GM18505 (cell line): ENCODE measurements at regions not wholly inside any gene's neighbourhood (a gene's known extent, or its start where the extent isn't known, plus 50 kb on each side); places are given as distances from the start of the nearest gene placed in this dataset.
"Not testable (repeated sequence)": the region's sequence is repeated elsewhere in the genome, so short reads cannot be mapped to it uniquely, and the experiment has no call there.

Experiments
- ATAC-seq: cut with Tn5 transposase; IDR thresholded peaks from one replicate; pipeline ENCODE4 v1.9.1; 2021; ENCODE audit not compliant: unreplicated experiment
- POLR2A ChIP-seq: IDR thresholded peaks from 4 replicates; pipeline ENCODE4 v1.6.1; 2011; ENCODE audit warnings: borderline replicate concordance; ENCODE audit not compliant: insufficient read depth, insufficient read length; ENCODE audit errors: extremely low read depth

DNA sequence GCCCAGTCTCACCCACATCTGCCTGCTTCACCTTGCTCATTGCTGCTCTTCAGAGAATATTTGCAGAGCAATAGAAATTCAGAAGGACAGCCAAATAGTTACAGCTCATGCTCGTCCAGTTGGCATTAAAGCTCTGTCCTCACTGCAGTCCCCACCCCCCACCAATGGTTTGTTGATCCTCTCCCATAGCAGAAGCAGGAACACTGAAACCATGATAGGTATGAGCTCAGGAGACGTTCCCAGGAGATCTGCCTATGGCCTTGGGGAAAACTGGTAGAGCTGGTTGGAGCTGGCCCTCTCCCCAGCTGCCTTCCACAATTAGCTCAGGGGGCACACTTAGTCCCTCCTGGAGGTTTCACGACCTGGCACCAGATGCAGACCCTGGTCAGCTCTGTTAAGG is 68.6 kb upstream of the KMT2C start:
- no peak for ATAC-seq
- TF ChIP-seq POLR2A: no peak

DNA sequence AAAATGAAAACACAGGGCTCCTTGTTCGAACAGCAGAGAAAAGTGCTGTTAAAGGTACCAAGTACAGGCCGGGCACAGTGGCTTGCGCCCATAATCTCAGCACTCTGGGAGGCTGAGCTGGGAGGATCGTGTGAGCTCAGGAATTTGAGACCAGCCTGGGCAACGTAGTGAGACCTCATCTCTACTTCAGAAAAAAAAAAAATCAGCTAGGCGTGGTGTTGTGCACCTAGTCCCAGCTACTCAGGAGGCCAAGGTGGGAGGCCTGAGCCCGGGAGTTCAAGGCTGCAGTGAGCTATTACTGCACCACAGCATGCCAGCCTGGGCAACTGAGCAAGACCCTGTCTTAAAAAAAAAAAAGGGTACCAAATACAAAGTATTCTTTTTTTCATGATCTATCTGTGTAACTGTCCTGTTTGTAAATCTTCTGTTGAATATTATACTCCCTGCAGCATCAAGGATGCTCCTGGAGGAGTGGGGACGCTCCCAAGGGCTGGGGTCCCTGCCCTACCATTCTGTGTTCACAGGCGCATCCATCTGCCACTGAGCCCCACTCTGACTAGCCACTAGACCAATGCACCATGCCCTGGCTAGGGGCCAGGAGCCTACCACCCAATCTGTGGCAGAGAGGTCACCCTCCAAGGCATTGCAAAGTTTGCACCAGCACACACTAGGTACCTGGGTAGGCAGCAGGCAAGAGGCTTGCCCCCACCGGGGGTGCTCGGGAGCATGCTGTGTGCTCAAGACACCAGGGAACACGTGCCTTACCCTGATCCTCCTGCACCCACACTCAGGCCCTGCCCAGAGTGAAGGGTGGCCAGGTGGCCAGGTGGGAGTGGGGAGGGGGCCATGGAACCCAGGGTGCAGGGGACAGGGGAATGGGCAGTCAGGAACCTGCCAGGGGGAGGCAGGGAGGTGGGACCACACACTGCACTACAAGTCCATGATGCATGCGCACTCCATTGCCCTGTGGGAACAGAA is 67.3 kb upstream of the KMT2C start:
- TF ChIP-seq POLR2A: no peak
- no peak for ATAC-seq

DNA sequence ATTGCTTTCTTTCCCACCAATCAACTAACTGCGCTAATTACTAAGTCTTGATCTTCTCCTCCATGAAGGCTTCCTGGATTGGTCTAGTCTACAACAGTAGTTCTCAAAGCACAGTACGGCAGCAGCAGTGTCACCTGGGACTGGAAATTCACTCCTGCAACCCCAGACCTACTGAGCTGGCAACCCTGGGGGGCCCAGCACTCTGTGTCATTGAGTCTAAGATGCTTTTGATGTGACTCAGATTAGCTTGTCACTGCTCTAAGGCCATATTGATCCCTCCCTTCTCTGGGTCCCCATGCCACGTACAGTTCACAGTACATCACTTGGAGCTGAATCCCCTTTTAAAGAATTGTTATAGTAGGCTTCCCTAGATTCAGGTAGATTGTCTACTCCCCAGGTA is 65.7 kb upstream of the KMT2C start:
- ATAC-seq: no peak
- no peak for TF ChIP-seq POLR2A

DNA sequence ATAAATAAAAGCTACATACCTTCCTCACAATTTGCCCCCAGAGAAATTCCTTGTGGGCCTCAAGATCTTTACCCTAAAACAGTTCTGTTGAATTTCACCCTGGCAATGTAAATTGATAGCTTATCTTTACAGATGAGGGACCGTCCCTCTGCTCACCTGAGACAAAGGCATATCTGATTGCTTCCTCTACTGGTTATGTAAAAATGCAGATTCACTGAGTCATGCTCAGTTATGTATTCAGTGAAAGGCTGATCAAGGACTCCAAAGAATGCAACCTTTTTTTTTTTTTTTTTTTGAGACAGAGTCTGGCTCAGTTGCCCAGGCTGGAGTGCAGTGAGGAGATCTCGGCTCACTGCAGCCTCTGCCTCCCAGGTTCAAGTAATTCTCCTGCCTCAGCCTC is 64.2 kb upstream of the KMT2C start:
- ATAC-seq: not testable (repeated sequence)

DNA sequence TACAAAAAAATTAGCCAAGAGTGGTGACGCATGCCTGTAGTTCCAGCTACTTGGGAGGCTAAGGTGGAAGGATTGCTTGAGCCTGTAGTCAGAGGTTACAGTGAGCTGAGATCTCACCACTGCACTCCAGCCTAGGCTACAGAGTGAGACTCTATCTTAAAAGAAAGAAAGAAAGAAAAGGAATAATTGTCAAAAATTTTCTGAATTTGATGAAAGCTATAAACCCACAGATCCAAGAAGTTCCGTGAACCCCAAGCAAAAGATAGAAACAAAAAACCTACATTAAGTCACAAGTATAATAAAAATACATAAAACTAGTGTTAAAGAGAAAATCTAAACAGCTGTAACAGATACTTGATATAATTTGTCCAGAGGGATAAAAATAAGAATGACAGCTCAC is 60.1 kb upstream of the KMT2C start:
- no peak for ATAC-seq
- no peak for TF ChIP-seq POLR2A

DNA sequence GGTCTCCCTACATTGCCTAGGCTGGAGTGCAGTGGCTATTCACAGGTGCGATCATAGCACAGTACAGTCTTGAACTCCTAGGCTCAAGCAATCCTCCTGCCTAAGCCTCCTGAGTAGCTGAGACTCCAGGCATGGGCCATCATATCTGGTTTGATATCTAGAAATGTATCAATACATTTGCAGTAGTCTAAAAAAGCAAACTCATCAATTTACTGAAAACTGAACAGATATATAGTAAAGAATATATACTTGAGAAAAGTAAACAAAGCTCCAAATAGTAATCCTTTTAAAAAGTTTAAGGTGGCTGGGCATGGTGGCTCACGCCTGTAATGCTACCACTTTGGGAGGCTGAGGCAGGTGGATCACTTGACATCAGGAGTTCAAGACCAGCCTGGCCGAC is 57.1 kb upstream of the KMT2C start:
- no peak for TF ChIP-seq POLR2A
- no peak for ATAC-seq

DNA sequence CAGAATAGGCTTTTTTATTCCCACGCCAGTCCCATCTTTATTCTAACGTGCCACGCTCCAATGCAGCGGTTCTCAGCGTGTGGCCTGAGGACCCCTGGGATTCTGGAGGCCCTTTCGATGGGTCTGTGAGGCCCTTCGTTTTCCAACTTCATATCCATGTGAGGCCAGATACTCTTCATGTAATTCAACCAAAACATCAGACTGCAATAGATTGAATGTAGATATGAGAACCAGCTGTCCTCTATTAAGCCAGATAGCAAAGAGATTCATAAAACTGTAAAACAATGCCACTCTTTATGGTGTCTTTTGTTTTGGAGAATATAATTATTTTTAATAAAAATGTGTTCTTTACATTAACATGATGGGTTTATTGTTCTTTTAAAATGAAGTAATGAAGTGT is 53.2 kb upstream of the KMT2C start:
- no peak for ATAC-seq

DNA sequence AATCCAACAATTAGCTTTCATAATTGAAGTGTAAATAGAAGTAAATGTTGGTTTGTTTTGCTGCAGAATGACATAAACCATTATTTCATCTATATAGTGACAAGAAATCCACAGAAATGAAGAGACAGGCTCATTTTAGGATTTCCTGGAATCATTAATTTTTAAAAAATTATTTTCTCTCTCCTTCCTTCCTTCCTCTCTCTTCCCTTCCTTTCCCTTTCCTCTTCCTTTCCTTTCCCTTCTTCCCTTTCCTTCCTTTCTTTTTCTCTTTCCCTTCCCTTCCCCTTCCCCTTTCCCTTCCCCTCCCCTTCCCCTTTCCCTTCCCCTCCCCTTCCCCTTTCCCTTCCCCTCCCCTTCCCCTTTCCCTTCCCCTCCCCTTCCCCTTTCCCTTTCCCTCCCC is 51.2 kb upstream of the KMT2C start:
- no peak for TF ChIP-seq POLR2A
- ATAC-seq: no peak

More for the DNA sequence above, 53.2 kb upstream of the KMT2C start:
- no peak for TF ChIP-seq POLR2A

DNA sequence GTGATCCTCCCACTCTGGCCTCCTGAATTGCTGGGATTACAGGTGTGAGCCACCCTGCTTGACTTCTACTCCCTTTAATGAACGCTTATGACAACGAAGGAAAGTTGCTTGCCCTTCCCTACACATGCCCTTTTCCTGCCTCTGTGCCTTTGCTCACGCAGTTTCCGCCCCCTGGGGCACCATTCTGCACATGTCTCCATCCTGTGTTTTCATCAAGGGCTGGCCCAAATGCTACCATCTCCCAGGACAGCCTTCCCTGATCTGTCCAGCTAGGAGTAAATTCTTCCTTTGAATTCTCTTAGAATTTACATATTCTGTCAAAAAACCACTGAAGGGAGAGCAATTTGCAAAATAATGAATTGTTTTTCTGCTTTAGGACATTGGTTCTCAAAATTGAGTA is 50.0 kb upstream of the KMT2C start:
- no peak for ATAC-seq
- TF ChIP-seq POLR2A: no peak
